Upper lobe of left lung (tissue), 6 donors: ENCODE measurements at regions not wholly inside any gene's neighbourhood (a gene's known extent, or its start where the extent isn't known, plus 50 kb on each side); places are given as distances from the start of the nearest gene placed in this dataset.

Source experiments
- ATAC-seq, 2 donors: fragments of 200-7000 bp; cut with Tn5 transposase; one replicate each; pipeline ENCODE4 v1.9.1; 2022; ENCODE audit warnings: mild to moderate bottlenecking in 2 of 2, moderate library complexity in 2 of 2; ENCODE audit not compliant: low FRiP score in 2 of 2
- DNase-seq, 2 donors: peaks; one replicate each; pipeline ENCODE4 v3.0.0-alpha.2; 2019 to 2020
- H3K27ac ChIP-seq, 4 donors: fragments of 200-600 bp; sonication (generic); one replicate each; pipeline ENCODE4 v1.5.1; 2016 to 2019
- H3K27me3 ChIP-seq, 4 donors: fragments of 200-600 bp; sonication (generic); one replicate each; pipeline ENCODE4 v1.5.1; 2017 to 2019
- H3K36me3 ChIP-seq, 4 donors: fragments of 200-600 bp; sonication (generic); one replicate each; pipeline ENCODE4 v1.5.1; 2016 to 2019
- H3K4me1 ChIP-seq, 4 donors: fragments of 200-600 bp; sonication (generic); one replicate each; pipeline ENCODE4 v1.5.1; 2018 to 2019
- H3K4me3 ChIP-seq, 4 donors: fragments of 200-600 bp; sonication (generic); one replicate each; pipeline ENCODE4 v1.5.1; 2017 to 2019; ENCODE audit warnings: mild to moderate bottlenecking in 2 of 4, moderate library complexity in 1 of 4
- H3K9me3 ChIP-seq, 4 donors: fragments of 200-600 bp; sonication (generic); one replicate each; pipeline ENCODE4 v1.5.1; 2018 to 2019
- EP300 ChIP-seq, 4 donors: sonication (generic); formaldehyde crosslinking; IDR thresholded peaks; one replicate each; pipeline ENCODE4 v1.5.1; 2017; ENCODE audit warnings: antibody characterized with exemption in 4 of 4, control low read depth in 2 of 4
- POLR2A ChIP-seq, 4 donors: fragments of 450-650 bp; IDR thresholded peaks; one replicate each; pipeline ENCODE4 v1.5.1; 2016 to 2017; ENCODE audit warnings: antibody characterized with exemption in 4 of 4, mild to moderate bottlenecking in 2 of 4
- POLR2AphosphoS5 ChIP-seq, 2 donors: sonication (generic); formaldehyde crosslinking; IDR thresholded peaks; one replicate each; pipeline ENCODE4 v1.5.1; 2017; ENCODE audit warnings: antibody characterized with exemption in 2 of 2
- WGBS, 2 donors: methylation state at CpG; one replicate each; pipeline ENCODE4 v1.1.5; 2017 to 2018; 5-methylcytosine and 5-hydroxymethylcytosine counted together
- TF ChIP-seq, protein P1 (sequence below), 6 experiments: fragments of 450-650 bp in 4 of 6; fragments of 200-600 bp in 2 of 6; sonication (generic) in 2 of 6; IDR thresholded peaks; one replicate each; pipeline ENCODE4 v1.5.1; 2016 to 2019; ENCODE audit warnings: antibody characterized with exemption in 6 of 6
- donor health status: DM: no; HTN: no; CAD: no; lungs with moderate emphysema.
- donor health status: DM: no; HTN: yes; CAD: no; lungs with severe emphysema.

DNA sequence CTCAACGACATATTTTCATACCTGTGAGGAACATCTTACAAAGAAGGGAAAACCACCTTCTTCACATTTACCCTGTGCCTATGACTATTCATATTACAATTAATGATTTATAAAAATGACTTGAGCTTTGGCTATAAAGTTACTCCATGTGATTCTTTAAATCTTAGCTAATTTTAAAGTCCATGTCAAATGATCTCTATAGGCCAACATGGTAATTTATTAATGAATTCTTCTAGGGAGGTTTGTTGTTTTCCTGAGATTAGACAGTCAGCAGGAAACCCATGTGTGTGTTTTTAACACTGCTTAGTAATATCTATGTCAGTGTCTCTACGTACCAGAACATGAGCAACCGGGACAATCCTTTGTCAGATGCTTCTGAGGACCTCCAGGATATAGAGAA lies 307.3 kb downstream of the IPMK start:
- DNase-seq, result no peak
- TF ChIP-seq, protein P1, sequence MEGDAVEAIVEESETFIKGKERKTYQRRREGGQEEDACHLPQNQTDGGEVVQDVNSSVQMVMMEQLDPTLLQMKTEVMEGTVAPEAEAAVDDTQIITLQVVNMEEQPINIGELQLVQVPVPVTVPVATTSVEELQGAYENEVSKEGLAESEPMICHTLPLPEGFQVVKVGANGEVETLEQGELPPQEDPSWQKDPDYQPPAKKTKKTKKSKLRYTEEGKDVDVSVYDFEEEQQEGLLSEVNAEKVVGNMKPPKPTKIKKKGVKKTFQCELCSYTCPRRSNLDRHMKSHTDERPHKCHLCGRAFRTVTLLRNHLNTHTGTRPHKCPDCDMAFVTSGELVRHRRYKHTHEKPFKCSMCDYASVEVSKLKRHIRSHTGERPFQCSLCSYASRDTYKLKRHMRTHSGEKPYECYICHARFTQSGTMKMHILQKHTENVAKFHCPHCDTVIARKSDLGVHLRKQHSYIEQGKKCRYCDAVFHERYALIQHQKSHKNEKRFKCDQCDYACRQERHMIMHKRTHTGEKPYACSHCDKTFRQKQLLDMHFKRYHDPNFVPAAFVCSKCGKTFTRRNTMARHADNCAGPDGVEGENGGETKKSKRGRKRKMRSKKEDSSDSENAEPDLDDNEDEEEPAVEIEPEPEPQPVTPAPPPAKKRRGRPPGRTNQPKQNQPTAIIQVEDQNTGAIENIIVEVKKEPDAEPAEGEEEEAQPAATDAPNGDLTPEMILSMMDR (IDR thresholded peaks at IDR 0.05), result no peak
- TF ChIP-seq POLR2A (IDR thresholded peaks at IDR 0.05) (no peak), POLR2AphosphoS5 (IDR thresholded peaks at IDR 0.05) (no peak), EP300 (IDR thresholded peaks at IDR 0.05) (no peak)
- Histone ChIP-seq H3K4me3 (no peak overlapping the region), H3K9me3 (no peaks in the 10 kb centered on the region), H3K27me3 (no peaks in the 10 kb centered on the region), H3K27ac (no peak overlapping the region), H3K4me1 (no peaks in the 10 kb centered on the region), H3K36me3 (no peaks in the 10 kb centered on the region)
- ATAC-seq, result no peak
- WGBS, 2 donors, result 58 to 60% methylated on average over 3 of the region's 3 CpGs

DNA sequence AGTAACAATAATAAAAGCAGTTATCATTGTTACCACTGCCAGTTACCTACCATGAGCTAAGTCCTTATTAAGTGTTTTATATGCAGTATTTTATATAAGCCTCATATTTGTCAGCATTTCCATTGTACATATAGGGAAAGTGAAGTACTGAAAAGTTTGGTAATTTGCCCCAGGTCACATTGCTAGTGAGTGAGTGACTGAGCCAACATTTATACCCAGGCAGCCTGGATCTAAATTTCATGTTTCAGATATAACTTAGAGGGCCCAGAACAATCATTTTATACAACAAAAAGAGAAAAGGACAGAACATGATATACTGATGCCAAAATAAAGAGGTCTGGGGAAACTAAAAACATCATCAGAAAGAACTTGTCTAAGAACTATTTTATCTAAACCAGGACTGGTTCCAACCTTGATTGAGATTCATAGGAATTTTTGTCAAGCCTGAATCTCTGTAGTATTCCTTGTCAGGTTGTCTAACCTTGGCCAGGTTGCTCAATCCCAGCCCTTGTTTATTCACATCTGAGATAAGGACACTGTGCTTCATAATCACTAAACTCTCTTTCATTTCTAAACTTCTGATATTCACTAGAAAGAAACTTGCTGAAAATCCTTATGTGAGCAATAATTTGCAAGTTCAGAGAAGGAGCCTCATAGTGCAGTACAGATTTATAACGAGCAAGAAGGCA lies 308.2 kb downstream of the IPMK start:
- Histone ChIP-seq H3K9me3 (no peaks in the 10 kb centered on the region), H3K4me3 (no peak overlapping the region), H3K27me3 (no peaks in the 10 kb centered on the region), H3K36me3 (no peaks in the 10 kb centered on the region), H3K4me1 (no peaks in the 10 kb centered on the region), H3K27ac (no peak overlapping the region)
- no peak for TF ChIP-seq POLR2A (IDR thresholded peaks at IDR 0.05)
- TF ChIP-seq, protein P1 (IDR thresholded peaks at IDR 0.05), result no peak
- no peak for TF ChIP-seq EP300 (IDR thresholded peaks at IDR 0.05)
- no peak for TF ChIP-seq POLR2AphosphoS5 (IDR thresholded peaks at IDR 0.05)
- WGBS, 2 donors, result 47 to 55% methylated on average over 1 of the region's 1 CpG
- DNase-seq (no peak), ATAC-seq (no peak)

DNA sequence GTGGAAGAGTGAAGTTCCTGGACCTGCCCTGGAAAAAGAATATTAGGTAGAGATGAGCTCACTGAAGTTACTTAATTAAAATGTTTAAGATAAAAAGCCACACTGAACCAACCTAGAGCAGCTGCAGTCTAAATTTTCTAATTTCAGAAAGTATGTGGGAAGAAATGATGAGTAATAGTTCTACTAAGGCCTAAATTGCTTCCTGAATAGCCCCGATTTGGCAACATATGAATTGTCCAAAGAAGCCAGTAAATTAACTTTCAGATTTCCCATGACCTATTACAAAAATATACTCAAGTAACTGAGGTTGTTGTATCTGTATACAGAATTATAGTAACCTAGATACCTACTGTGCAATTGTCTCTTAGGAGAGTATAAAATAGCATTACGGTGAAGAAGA lies 312.6 kb downstream of the IPMK start:
- DNase-seq (no peak), ATAC-seq (no peak)
- Histone ChIP-seq H3K27ac (no peak overlapping the region), H3K36me3 (no peaks in the 10 kb centered on the region), H3K27me3 (no peaks in the 10 kb centered on the region), H3K4me1 (no peaks in the 10 kb centered on the region), H3K4me3 (no peak overlapping the region), H3K9me3 (no peaks in the 10 kb centered on the region)
- WGBS, 2 donors, result 86 to 88% methylated on average over 2 of the region's 2 CpGs
- no peak for TF ChIP-seq EP300 (IDR thresholded peaks at IDR 0.05)
- TF ChIP-seq, protein P1 (IDR thresholded peaks at IDR 0.05), result no peak
- TF ChIP-seq POLR2A (IDR thresholded peaks at IDR 0.05), result no peak
- no peak for TF ChIP-seq POLR2AphosphoS5 (IDR thresholded peaks at IDR 0.05)

DNA sequence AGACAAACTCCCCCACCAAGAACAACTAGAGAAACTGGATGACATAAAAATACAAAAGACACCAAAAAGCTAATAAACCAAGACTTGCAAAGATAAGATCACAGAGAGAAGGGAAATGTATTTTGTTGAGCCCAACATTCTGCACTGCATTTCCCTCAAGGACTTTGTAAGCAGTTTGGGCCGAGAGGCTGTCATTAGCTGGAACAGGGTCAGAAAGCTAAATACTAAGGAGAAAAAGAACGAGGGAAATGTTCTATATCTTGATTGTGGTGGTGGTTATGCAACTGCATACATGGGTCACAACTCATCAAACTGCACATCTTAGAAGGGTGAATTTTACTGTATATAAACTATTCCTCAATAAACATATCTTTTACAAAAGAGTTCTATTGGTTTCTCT lies 315.0 kb downstream of the IPMK start:
- ATAC-seq, result no peak
- Histone ChIP-seq H3K9me3 (no peaks in the 10 kb centered on the region), H3K36me3 (no peaks in the 10 kb centered on the region), H3K27me3 (no peaks in the 10 kb centered on the region), H3K27ac (no peak overlapping the region), H3K4me1 (no peaks in the 10 kb centered on the region), H3K4me3 (no peak overlapping the region)
- TF ChIP-seq POLR2AphosphoS5 (IDR thresholded peaks at IDR 0.05) (no peak), POLR2A (IDR thresholded peaks at IDR 0.05) (no peak), EP300 (IDR thresholded peaks at IDR 0.05) (no peak)
- TF ChIP-seq, protein P1 (IDR thresholded peaks at IDR 0.05), result no peak
- WGBS, 2 donors, result 30 to 35% methylated on average over 2 of the region's 2 CpGs
- DNase-seq, result no peak

DNA sequence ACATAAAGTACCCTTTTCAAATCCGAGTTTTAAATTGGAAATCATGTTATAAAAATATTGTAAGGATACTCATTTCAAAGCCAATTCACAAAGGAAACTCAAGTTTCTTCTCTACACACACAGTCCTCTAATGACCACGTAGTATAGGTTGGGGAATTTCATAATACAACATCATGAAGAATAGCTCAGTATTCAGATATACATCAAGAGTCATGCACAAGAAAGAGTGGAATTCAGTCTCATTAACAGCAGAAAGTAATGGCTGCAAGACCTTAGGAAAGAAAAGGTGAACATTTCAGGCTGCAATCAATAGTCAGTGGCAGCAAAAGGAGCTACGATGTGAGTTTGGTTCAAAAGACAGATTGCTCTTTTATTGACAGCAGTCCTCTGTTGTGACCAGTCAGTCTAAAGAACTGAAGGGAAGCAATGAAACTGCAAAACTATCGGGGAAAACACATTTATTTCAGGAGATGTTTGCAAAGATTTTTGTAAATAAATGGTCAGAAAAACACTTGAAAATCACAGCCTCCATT lies 317.2 kb downstream of the IPMK start:
- 59 to 60% methylated on average over 4 of the region's 4 CpGs for WGBS, 2 donors
- Histone ChIP-seq H3K27ac (no peak overlapping the region), H3K4me3 (no peak overlapping the region), H3K4me1 (no peaks in the 10 kb centered on the region), H3K27me3 (no peaks in the 10 kb centered on the region), H3K36me3 (no peaks in the 10 kb centered on the region), H3K9me3 (no peaks in the 10 kb centered on the region)
- no peak for ATAC-seq
- no peak for TF ChIP-seq EP300 (IDR thresholded peaks at IDR 0.05)
- no peak for TF ChIP-seq POLR2AphosphoS5 (IDR thresholded peaks at IDR 0.05)
- no peak for TF ChIP-seq POLR2A (IDR thresholded peaks at IDR 0.05)
- TF ChIP-seq, protein P1 (IDR thresholded peaks at IDR 0.05), result no peak
- no peak for DNase-seq
